Stimulated activated CD4-positive, alpha-beta T cell treated with anti-CD3 and anti-CD28 coated beads, Interleukin-12 subunit alpha, Interleukin-12 subunit beta, amount 100 ng/mL, for 24 hours (primary cell): ENCODE measurements at regions not wholly inside any gene's neighbourhood (a gene's known extent, or its start where the extent isn't known, plus 50 kb on each side); places are given as distances from the start of the nearest gene placed in this dataset.

Source experiments
- DNase-seq, 2 experiments: peaks; one replicate each; pipeline ENCODE4 v3.0.0-alpha.2; 2020; ENCODE audit warnings: low read depth in 2 of 2

- no peak for DNase-seq
These were observed 1037.2 kb upstream of the ACVR2A start for GRCh38 chr2:146807568-146808168.

DNA sequence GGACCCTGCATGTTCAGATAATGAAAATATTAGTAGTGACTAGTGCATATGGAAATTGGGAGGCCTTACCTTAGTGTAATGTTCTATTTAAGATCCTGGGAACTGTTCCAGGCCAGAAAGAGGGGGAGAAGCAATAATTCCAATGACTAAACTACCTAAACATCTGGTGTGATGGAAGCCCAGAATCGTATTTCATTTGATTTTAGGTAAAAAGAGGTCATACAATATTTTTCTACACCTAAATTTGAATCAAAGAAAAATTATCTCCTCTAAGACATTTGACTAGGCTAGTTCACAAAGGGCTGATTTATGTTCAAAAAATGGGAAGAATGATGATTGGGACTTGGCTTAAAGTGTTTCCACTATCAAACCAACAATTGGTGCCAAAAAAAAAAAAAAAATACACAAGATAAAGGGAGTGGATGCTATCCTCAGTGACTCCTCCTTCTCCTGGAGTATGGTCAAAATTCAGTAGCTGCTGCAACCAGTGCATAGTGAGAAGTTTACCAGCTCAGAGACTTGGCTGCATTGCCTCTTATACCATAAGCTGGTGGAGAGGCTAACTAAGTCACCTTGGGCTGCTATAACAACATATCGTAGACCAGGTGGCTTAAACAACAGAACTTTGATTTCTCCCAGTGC lies 1038.3 kb upstream of the ACVR2A start:
- no peak for DNase-seq

GRCh38 chr2:146804288-146804687 lies 1040.5 kb upstream of the ACVR2A start:
- DNase-seq, result no peak

DNA sequence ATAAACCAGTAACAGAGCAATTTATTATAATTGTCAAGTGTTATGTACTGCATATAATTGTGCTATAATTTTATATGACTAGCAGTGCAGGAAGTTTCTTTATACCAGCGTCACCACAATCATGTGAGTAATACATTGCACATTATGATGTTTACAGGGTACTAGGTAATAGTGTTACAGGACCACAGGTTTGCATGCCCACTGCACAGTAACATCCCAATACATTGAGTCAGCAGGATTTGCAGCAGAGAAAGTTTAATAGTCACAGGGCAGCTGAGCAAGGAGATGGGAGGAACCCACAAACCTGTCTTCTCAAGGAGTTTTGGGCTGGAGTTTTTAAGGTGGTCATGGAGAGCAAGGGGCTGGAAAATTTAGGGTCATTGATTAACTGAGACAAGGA lies 1042.9 kb upstream of the ACVR2A start:
- DNase-seq, result no peak

DNA sequence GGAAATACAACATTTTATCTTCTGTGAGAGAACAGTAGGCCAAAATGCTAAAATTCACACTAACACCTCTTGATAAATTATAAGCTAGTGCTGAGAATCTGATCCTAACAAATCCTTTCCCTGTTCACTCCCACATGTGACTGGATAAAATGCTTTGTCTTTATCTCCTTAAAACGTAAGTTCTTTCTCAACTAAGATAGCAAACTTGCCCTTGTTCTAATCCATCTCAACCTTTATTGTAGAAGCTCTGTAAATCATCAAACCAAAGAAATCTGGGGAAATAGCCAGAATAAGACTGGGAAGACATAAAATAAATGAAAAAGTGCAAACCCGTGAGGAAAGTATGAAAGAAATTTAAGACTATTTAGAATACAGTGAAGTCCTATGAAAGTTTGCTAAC lies 1058.4 kb upstream of the ACVR2A start:
- DNase-seq, result no peak

- no peak for DNase-seq
These were observed 1059.7 kb upstream of the ACVR2A start for GRCh38 chr2:146785101-146785500.

GRCh38 chr2:146784602-146785001 lies 1060.2 kb upstream of the ACVR2A start:
- no peak for DNase-seq

DNA sequence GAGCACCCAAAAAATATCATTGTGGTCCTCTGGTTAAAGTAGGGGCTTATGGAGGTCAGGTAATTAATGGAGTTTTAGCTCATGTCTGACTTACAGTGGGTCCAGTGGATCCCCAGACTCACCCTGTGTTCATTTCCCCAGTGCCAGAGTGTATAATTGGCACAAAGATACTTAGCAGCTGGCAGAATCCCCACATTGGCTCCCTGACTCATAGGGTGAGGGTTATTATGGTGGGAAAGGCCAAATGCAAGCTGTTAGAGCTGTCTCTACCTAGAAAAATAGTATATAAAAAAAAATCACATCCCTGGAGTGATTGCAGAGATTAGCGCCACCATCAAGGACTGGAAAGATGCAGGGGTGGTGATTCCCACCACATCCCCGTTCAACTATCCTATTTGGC lies 1067.6 kb upstream of the ACVR2A start:
- DNase-seq, result no peak

GRCh38 chr2:146776596-146776995 lies 1068.2 kb upstream of the ACVR2A start:
- DNase-seq, result no peak

DNA sequence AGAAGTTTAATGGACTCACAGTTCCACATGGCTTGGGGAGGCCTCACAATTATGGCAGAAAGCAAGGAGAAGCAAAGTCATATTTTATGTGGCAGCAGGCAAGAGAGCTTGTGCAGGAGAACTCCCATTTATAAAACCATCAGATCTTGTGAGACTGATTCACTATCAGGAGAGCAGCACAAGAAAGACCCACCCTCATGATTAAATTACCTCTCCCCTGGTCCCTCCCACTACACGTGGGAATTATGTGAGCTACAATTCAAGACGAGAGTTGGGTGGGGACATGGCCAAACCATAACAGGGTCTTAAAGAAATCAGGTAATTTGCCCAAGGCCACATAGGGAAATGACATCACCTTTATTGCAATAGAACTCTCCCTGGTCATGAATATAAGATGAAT lies 1073.3 kb upstream of the ACVR2A start:
- DNase-seq, result no peak

GRCh38 chr2:146764301-146764700 lies 1080.5 kb upstream of the ACVR2A start:
- DNase-seq, result no peak

DNA sequence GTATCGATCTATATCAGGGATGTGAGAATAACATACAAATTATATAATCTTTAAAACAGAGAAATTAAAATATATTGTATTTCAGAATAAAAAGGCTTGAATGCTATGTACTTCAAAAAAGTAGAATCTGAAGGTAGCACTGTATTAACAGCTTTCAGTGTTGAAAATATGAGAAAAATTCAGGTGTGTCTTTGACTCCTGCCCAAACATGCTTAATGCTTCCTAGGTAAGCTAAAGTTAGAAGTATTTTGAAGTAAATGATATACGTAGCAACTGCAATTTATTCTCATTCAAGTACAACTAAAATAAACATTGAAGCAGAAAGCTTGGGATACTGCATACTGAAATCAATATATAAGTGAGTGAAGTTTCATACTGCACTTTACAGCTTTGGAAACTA lies 1082.0 kb upstream of the ACVR2A start:
- DNase-seq, result no peak

GRCh38 chr2:146754606-146755005 lies 1090.2 kb upstream of the ACVR2A start:
- no peak for DNase-seq

GRCh38 chr2:146748046-146748445 lies 1096.8 kb upstream of the ACVR2A start:
- no peak for DNase-seq

GRCh38 chr2:146741260-146741659 lies 1103.6 kb upstream of the ACVR2A start:
- DNase-seq, result no peak

DNA sequence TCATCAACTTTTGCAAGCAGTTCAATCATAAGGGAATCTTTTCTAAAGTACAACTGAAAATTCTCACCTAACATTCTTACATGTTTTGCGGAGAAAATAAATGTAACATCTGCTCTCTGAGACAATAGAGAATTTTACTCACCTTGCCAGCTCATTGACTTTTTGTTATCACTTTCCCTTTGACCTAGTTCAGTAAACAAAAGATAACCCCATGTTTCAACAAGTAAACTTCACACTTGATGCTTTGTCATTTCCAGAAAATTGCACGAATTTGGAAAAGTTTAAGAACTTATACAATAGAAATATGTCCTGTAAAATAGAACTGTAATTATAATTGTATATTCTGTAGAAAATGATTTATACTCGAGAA lies 1110.0 kb upstream of the ACVR2A start:
- DNase-seq, result no peak

DNA sequence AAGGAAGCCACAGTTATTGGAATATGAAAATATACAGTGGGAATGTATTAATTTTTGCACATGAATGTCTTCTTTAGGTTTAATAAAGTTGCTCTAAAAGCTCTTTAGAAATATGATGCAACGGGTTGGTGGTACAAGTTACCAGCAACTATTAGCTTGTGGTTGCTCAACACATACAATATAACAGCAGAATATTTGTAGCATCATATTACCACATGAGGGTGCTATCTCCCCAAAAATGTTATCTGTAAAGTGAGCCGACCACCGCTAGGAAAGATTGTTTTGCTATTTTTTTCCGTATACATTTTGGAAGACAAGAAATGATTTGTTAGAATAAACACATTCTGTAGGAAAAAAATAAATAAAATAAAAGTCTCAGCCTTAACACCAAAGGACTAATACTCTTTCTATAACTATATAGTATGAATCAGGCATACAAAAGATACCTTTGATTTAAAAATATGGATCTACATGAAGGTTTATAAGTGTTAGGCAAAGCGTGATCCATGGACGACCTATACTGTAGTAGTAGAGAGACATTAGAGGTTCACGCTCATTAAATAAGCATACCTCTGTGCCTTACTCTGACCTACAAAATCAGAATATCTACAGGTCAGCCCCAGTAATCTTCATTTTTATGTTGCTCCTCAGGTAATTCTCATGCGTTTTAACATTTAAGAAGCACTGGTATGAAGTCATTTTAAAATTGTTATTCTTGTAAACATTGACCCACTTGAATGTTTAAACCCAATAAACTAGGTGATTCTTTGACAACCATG lies 1110.6 kb upstream of the ACVR2A start:
- no peak for DNase-seq

- DNase-seq, result no peak
These were observed 1113.9 kb upstream of the ACVR2A start for GRCh38 chr2:146730882-146731281.

GRCh38 chr2:146721486-146721885 lies 1123.3 kb upstream of the ACVR2A start:
- DNase-seq, result no peak

GRCh38 chr2:146720170-146720569 lies 1124.7 kb upstream of the ACVR2A start:
- no peak for DNase-seq

DNA sequence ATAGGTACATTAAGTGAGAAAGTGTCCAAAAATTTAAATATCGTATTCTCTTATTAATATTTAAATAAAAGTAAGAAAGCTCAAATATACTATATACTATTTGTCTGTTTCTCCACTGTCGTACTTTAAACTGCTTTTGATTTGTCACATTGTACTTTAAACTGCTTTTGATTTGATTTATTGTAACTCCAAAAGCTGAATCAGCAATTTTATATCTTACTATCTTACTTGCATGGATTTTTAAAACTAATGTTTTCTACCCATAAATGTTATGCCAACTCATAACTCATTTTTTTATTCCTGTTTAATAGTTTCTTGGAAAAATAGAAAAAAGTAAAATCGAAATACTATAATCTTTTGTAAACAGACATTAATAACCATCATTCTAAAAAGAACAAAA lies 1128.2 kb upstream of the ACVR2A start:
- DNase-seq, result no peak

DNA sequence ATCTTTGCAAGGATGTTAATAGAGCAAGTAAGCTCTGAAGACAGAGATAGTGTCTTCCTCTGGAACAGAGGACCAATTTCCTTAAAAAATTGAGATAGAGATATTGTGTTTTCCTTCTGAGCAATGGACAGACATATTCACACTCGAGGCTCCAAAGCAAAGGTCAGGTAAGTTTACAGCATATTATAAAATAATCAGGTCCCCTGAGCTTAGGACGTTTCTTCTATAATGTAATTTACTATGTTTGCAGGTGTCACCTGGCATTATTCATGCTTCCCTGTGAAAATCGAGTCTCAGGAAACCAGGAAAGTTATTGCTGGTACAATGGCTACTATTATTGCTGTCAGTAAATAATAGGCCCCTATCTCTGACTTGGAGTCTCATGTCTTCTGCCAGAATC lies 1135.8 kb upstream of the ACVR2A start:
- DNase-seq, result no peak

- DNase-seq, result no peak
These were observed 1143.6 kb upstream of the ACVR2A start for GRCh38 chr2:146701183-146701582.
